Activated CD4-positive, alpha-beta T cell treated with anti-CD3 and anti-CD28 coated beads, Interleukin-2, amount 10 ng/mL, durations not matched to agents 24 days and 14 days (primary cell): ENCODE measurements at regions not wholly inside any gene's neighbourhood (a gene's known extent, or its start where the extent isn't known, plus 50 kb on each side); places are given as distances from the start of the nearest gene placed in this dataset.

Experiments used
- DNase-seq: peaks from one replicate; pipeline ENCODE4 v3.0.0; 2022
- H3K27ac Mint-ChIP-seq: one replicate; pipeline ENCODE4 v1.8.0; 2022; ENCODE audit warnings: mild to moderate bottlenecking, mixed read lengths
- H3K27me3 Mint-ChIP-seq: one replicate; pipeline ENCODE4 v1.8.0; 2022; ENCODE audit warnings: mixed read lengths
- H3K36me3 Mint-ChIP-seq: one replicate; pipeline ENCODE4 v1.8.0; 2022; ENCODE audit warnings: low read depth, mild to moderate bottlenecking, mixed read lengths
- H3K4me1 Mint-ChIP-seq: one replicate; pipeline ENCODE4 v1.8.0; 2021; ENCODE audit warnings: mixed read lengths
- H3K4me3 Mint-ChIP-seq: one replicate; pipeline ENCODE4 v1.8.0; 2022; ENCODE audit warnings: mild to moderate bottlenecking, moderate library complexity, mixed read lengths
- H3K9me3 Mint-ChIP-seq: one replicate; pipeline ENCODE4 v1.8.0; 2021; ENCODE audit warnings: mixed read lengths
- intact Hi-C: fragments of 100-400 bp; cut with micrococcal nuclease; formaldehyde crosslinking; loops from one replicate; pipeline ENCODE4 v1.15.1; 2023

GRCh38 chr22:47392729-47393128 is 630.3 kb downstream of the TBC1D22A start:
- Mint-ChIP-seq H3K36me3 (no peaks in the 10 kb centered on the region), H3K4me1 (no peaks in the 10 kb centered on the region), H3K27ac (no peak overlapping the region), H3K9me3 (no peaks in the 10 kb centered on the region), H3K4me3 (no peak overlapping the region), H3K27me3 (no peaks in the 10 kb centered on the region)
- no peak for DNase-seq
- intact Hi-C loops: no loop called here

- no peak for DNase-seq
- no peaks in the 10 kb centered on the region for H3K4me1 Mint-ChIP-seq
- intact Hi-C loops: no loop called here
- no peaks in the 10 kb centered on the region for H3K36me3 Mint-ChIP-seq
- H3K9me3 Mint-ChIP-seq: no peaks in the 10 kb centered on the region
- H3K27ac Mint-ChIP-seq: no peak overlapping the region
- H3K27me3 Mint-ChIP-seq: no peaks in the 10 kb centered on the region
- H3K4me3 Mint-ChIP-seq: no peak overlapping the region
Measured at GRCh38 chr22:47392054-47392347, 629.6 kb downstream of the TBC1D22A start.

GRCh38 chr22:47391169-47392053 is 629.0 kb downstream of the TBC1D22A start:
- intact Hi-C loops: no loop called here
- Mint-ChIP-seq H3K27me3 (no peaks in the 10 kb centered on the region), H3K36me3 (no peaks in the 10 kb centered on the region), H3K27ac (no peak overlapping the region), H3K9me3 (no peaks in the 10 kb centered on the region), H3K4me1 (no peaks in the 10 kb centered on the region), H3K4me3 (no peak overlapping the region)
- DNase-seq: no peak

DNA sequence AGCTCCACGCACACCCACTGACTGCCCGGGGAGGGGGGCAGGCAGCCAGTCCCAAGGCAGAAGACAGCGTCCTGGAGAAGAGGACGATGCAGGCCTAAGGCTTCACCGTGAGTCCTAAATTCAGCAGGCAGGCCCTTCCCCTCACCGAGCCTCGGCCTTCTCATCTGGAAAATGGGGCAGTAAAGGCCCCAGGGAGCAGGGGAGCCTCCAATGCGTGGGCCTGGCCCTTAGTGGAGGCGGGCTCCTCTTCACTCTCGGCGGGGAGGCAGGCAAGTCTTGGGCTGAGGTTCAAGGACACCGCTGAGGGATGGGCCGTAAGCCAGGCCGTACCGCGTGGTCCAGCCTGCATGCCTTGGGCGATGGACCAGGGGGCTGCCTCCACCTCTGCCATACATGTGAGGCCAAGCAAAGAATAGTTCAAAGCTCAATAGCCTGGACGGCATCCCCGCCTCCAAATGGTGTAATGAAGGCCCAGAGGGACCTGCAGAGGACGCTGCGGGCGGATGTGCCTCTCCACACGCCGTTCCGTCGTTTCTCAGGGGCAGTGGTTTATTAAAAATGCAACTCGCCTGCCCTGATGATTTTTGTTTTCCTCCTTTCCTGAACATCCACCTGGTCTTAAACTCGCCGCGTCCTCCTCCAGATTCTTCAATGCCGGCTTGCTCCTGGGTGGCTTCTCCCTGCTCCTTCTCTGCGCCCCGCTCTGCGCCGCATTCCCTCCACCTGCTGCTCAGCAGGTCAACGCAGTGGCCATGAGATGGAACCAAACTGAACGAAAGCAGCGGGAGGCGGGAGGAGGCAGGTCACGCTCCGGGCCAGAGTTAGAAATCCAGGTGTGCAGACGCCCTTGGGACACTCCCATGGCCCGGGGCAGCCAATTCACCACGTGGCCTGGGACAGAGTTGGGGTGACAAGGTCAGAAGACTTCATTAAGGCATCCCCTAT is 627.8 kb downstream of the TBC1D22A start:
- no peak overlapping the region for H3K27ac Mint-ChIP-seq
- DNase-seq: no peak
- H3K9me3 Mint-ChIP-seq: no peaks in the 10 kb centered on the region
- no peak overlapping the region for H3K4me3 Mint-ChIP-seq
- H3K36me3 Mint-ChIP-seq: no peaks in the 10 kb centered on the region
- no peaks in the 10 kb centered on the region for H3K27me3 Mint-ChIP-seq
- H3K4me1 Mint-ChIP-seq: no peaks in the 10 kb centered on the region
- intact Hi-C loops: no loop called here

GRCh38 chr22:47389201-47389600 is 626.8 kb downstream of the TBC1D22A start:
- Mint-ChIP-seq H3K27ac (no peak overlapping the region), H3K9me3 (no peaks in the 10 kb centered on the region), H3K4me1 (no peaks in the 10 kb centered on the region), H3K36me3 (no peaks in the 10 kb centered on the region), H3K4me3 (no peak overlapping the region), H3K27me3 (no peaks in the 10 kb centered on the region)
- no peak for DNase-seq
- intact Hi-C loops: no loop called here

DNA sequence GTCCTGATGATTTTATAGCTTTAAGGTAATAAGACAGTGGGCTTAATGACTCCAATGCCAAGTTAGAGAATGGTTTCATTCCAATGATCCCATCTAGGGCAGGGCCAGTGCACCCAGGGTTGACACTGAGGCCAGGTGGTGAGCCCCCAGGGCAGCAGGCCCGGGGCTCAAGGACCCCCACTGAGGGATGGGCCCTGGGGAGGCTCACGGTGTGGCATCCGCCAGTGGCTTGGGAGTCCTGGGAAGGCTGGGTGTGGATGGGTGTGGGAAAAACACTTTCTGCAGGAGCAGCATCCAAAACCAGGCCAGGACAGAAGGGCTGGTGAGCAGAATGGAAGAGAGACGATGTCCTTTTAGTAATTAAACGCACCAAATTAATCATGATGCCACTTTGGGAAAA is 626.3 kb downstream of the TBC1D22A start:
- Mint-ChIP-seq H3K36me3 (no peaks in the 10 kb centered on the region), H3K4me1 (no peaks in the 10 kb centered on the region), H3K27me3 (no peaks in the 10 kb centered on the region), H3K4me3 (no peak overlapping the region), H3K9me3 (no peaks in the 10 kb centered on the region), H3K27ac (no peak overlapping the region)
- intact Hi-C loops: no loop called here
- DNase-seq: no peak

- no peaks in the 10 kb centered on the region for H3K27me3 Mint-ChIP-seq
- no peak for DNase-seq
- H3K36me3 Mint-ChIP-seq: no peaks in the 10 kb centered on the region
- H3K4me1 Mint-ChIP-seq: no peaks in the 10 kb centered on the region
- no peaks in the 10 kb centered on the region for H3K9me3 Mint-ChIP-seq
- H3K4me3 Mint-ChIP-seq: no peak overlapping the region
- H3K27ac Mint-ChIP-seq: no peak overlapping the region
- intact Hi-C loops: no loop called here
Measured at GRCh38 chr22:47388331-47388730, 625.9 kb downstream of the TBC1D22A start.

GRCh38 chr22:47386812-47387510 is 624.5 kb downstream of the TBC1D22A start:
- no peak overlapping the region for H3K4me3 Mint-ChIP-seq
- no peaks in the 10 kb centered on the region for H3K27me3 Mint-ChIP-seq
- H3K27ac Mint-ChIP-seq: no peak overlapping the region
- no peaks in the 10 kb centered on the region for H3K4me1 Mint-ChIP-seq
- no peaks in the 10 kb centered on the region for H3K9me3 Mint-ChIP-seq
- no peak for DNase-seq
- intact Hi-C loops: no loop called here
- H3K36me3 Mint-ChIP-seq: no peaks in the 10 kb centered on the region

GRCh38 chr22:47384977-47385376 is 622.5 kb downstream of the TBC1D22A start:
- no peak for DNase-seq
- H3K36me3 Mint-ChIP-seq: no peaks in the 10 kb centered on the region
- H3K9me3 Mint-ChIP-seq: no peaks in the 10 kb centered on the region
- intact Hi-C loops: no loop called here
- H3K27ac Mint-ChIP-seq: no peak overlapping the region
- no peak overlapping the region for H3K4me3 Mint-ChIP-seq
- no peaks in the 10 kb centered on the region for H3K4me1 Mint-ChIP-seq
- H3K27me3 Mint-ChIP-seq: no peaks in the 10 kb centered on the region

GRCh38 chr22:47382164-47382890 is 619.9 kb downstream of the TBC1D22A start:
- intact Hi-C loops: no loop called here
- H3K27ac Mint-ChIP-seq: no peak overlapping the region
- H3K4me3 Mint-ChIP-seq: no peak overlapping the region
- no peaks in the 10 kb centered on the region for H3K27me3 Mint-ChIP-seq
- H3K4me1 Mint-ChIP-seq: peaks cover 2% of the 10 kb centered on the region
- H3K9me3 Mint-ChIP-seq: peaks cover 11% of the 10 kb centered on the region
- H3K36me3 Mint-ChIP-seq: peaks cover 4% of the 10 kb centered on the region
- DNase-seq: no peak

GRCh38 chr22:47381240-47381639 is 618.8 kb downstream of the TBC1D22A start:
- Mint-ChIP-seq H3K4me3 (no peak overlapping the region), H3K36me3 (peaks cover 4% of the 10 kb centered on the region), H3K4me1 (peaks cover 2% of the 10 kb centered on the region), H3K27me3 (no peaks in the 10 kb centered on the region), H3K9me3 (peaks cover 11% of the 10 kb centered on the region), H3K27ac (no peak overlapping the region)
- no peak for DNase-seq
- intact Hi-C loops: no loop called here

GRCh38 chr22:47380692-47381091 is 618.2 kb downstream of the TBC1D22A start:
- intact Hi-C loops: no loop called here
- H3K9me3 Mint-ChIP-seq: peaks cover 11% of the 10 kb centered on the region
- H3K4me1 Mint-ChIP-seq: peaks cover 2% of the 10 kb centered on the region
- H3K36me3 Mint-ChIP-seq: peaks cover 4% of the 10 kb centered on the region
- no peak overlapping the region for H3K27ac Mint-ChIP-seq
- H3K27me3 Mint-ChIP-seq: no peaks in the 10 kb centered on the region
- no peak overlapping the region for H3K4me3 Mint-ChIP-seq
- no peak for DNase-seq

- Mint-ChIP-seq H3K36me3 (peaks cover 4% of the 10 kb centered on the region), H3K4me3 (no peak overlapping the region), H3K9me3 (peaks cover 11% of the 10 kb centered on the region), H3K27me3 (no peaks in the 10 kb centered on the region), H3K27ac (no peak overlapping the region), H3K4me1 (peaks cover 2% of the 10 kb centered on the region)
- intact Hi-C loops: no loop called here
- no peak for DNase-seq
Measured at GRCh38 chr22:47379037-47379436, 616.6 kb downstream of the TBC1D22A start.
